Stimulated activated CD4-positive, alpha-beta T cell treated with anti-CD3 and anti-CD28 coated beads, Interleukin-12 subunit alpha, Interleukin-12 subunit beta, amount 100 ng/mL, for 48 hours (primary cell): ENCODE measurements at regions not wholly inside any gene's neighbourhood (a gene's known extent, or its start where the extent isn't known, plus 50 kb on each side); places are given as distances from the start of the nearest gene placed in this dataset.
"Not testable (repeated sequence)": the region's sequence is repeated elsewhere in the genome, so short reads cannot be mapped to it uniquely, and the experiment has no call there.

Experiments used
- DNase-seq, 3 donors: peaks; one replicate each; pipeline ENCODE4 v3.0.0-alpha.2; 2020; ENCODE audit warnings: low read depth in 2 of 3, low spot score in 1 of 3

- DNase-seq, result no peak
Measured at GRCh38 chr6:43939281-43940070, 169.5 kb downstream of the VEGFA start.

GRCh38 chr6:43938178-43939105, 168.4 kb downstream of the VEGFA start:
- DNase-seq, result no peak

GRCh38 chr6:43937236-43938177, 167.5 kb downstream of the VEGFA start:
- no peak for DNase-seq

- no peak for DNase-seq
Measured at GRCh38 chr6:43936476-43936875, 166.5 kb downstream of the VEGFA start.

GRCh38 chr6:43935921-43936439, 166.0 kb downstream of the VEGFA start:
- no peak for DNase-seq

- DNase-seq, result no peak
Measured at GRCh38 chr6:43934803-43935602, 165.0 kb downstream of the VEGFA start.

- no peak for DNase-seq
Measured at GRCh38 chr6:43934183-43934802, 164.3 kb downstream of the VEGFA start.

GRCh38 chr6:43933148-43933885, 163.3 kb downstream of the VEGFA start:
- no peak for DNase-seq

GRCh38 chr6:43932259-43933147, 162.5 kb downstream of the VEGFA start:
- no peak for DNase-seq

GRCh38 chr6:43931201-43931600, 161.2 kb downstream of the VEGFA start:
- no peak for DNase-seq

- no peak for DNase-seq
Measured at GRCh38 chr6:43930440-43931154, 160.6 kb downstream of the VEGFA start.

GRCh38 chr6:43929511-43929910, 159.5 kb downstream of the VEGFA start:
- DNase-seq, result no peak

- no peak for DNase-seq
Measured at GRCh38 chr6:43927532-43928210, 157.7 kb downstream of the VEGFA start.

GRCh38 chr6:43926634-43927531, 156.9 kb downstream of the VEGFA start:
- DNase-seq, result no peak

- not testable (repeated sequence) for DNase-seq
Measured at GRCh38 chr6:43925636-43926139, 155.7 kb downstream of the VEGFA start.
